ENCODE measurements at regions not wholly inside any gene's neighbourhood (a gene's known extent, or its start where the extent isn't known, plus 50 kb on each side); places are given as distances from the start of the nearest gene placed in this dataset.
A peak's percentile ranks its signal among the peaks of the same experiment; 100 is the strongest.

DNA sequence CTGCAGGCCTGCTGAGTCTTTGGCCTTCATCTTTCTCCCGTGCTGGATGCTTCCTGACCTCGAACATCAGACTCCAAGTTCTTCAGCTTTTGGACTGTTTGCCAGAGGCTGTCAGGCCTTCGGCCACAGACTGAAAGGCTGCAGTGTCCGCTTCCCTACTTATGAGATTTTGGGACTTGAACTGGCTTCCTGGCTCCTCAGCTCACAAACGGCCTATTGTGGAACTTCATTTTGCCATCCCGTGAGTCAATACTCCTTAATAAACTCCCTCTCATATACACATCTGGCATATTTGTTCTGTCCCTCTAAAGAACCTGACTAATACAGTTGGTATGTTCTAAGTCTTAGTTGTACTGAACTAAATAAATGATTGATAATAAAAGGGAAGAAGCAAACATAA, 702.8 kb upstream of the LINC00305 start:
- ATAC-seq = no peak

DNA sequence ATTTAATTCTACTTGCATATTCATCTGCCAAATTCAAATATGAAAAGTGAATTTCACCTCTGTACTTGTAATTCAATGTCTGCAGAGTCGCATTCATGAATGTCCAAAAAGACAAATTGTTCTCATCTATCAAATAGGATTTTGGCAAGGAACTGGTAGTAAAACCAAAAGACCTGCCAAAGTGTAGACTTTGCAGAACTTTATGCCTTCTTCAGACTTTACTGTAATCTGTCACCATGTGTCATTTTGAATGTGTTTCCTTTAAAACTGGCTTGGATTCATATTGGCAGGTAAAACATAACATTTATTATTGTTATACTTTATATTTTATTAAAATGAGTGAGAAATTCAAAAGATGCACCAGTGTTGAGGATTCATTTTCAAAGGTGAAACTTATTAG, 701.9 kb upstream of the LINC00305 start:
- TF ChIP-seq ISL1 (CRISPR knock-in tag; IDR thresholded peaks at IDR 0.05) = peak; percentile 35; the same call in 1 of the 2 replicates
- TF ChIP-seq, protein P1, sequence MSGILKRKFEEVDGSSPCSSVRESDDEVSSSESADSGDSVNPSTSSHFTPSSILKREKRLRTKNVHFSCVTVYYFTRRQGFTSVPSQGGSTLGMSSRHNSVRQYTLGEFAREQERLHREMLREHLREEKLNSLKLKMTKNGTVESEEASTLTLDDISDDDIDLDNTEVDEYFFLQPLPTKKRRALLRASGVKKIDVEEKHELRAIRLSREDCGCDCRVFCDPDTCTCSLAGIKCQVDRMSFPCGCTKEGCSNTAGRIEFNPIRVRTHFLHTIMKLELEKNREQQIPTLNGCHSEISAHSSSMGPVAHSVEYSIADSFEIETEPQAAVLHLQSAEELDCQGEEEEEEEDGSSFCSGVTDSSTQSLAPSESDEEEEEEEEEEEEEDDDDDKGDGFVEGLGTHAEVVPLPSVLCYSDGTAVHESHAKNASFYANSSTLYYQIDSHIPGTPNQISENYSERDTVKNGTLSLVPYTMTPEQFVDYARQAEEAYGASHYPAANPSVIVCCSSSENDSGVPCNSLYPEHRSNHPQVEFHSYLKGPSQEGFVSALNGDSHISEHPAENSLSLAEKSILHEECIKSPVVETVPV (CRISPR knock-in tag; IDR thresholded peaks at IDR 0.05) = no peak
- ATAC-seq = no peak

More for the DNA sequence above, 702.8 kb upstream of the LINC00305 start:
- TF ChIP-seq ISL1 (CRISPR knock-in tag; IDR thresholded peaks at IDR 0.05) (no peak), OSR1 (CRISPR knock-in tag; IDR thresholded peaks at IDR 0.05) (no peak), ZFP30 (CRISPR knock-in tag; IDR thresholded peaks at IDR 0.05) (no peak), CSDC2 (CRISPR knock-in tag; IDR thresholded peaks at IDR 0.05) (no peak), ZFP3 (CRISPR knock-in tag; IDR thresholded peaks at IDR 0.05) (no peak), GLIS3 (CRISPR knock-in tag; IDR thresholded peaks at IDR 0.05) (no peak), ZNF70 (CRISPR knock-in tag; IDR thresholded peaks at IDR 0.05) (no peak), ARNTL (CRISPR knock-in tag; IDR thresholded peaks at IDR 0.05; ENCODE audit: borderline replicate concordance, low read depth) (no peak), ZNF565 (CRISPR knock-in tag; conservative IDR thresholded peaks at IDR 0.05; ENCODE audit: low read depth) (no peak), ZNF8 (CRISPR knock-in tag; IDR thresholded peaks at IDR 0.05) (no peak)
- TF ChIP-seq, protein P2, sequence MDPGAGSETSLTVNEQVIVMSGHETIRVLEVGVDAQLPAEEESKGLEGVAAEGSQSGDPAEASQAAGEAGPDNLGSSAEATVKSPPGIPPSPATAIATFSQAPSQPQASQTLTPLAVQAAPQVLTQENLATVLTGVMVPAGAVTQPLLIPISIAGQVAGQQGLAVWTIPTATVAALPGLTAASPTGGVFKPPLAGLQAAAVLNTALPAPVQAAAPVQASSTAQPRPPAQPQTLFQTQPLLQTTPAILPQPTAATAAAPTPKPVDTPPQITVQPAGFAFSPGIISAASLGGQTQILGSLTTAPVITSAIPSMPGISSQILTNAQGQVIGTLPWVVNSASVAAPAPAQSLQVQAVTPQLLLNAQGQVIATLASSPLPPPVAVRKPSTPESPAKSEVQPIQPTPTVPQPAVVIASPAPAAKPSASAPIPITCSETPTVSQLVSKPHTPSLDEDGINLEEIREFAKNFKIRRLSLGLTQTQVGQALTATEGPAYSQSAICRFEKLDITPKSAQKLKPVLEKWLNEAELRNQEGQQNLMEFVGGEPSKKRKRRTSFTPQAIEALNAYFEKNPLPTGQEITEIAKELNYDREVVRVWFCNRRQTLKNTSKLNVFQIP (CRISPR knock-in tag; IDR thresholded peaks at IDR 0.05; ENCODE audit: borderline replicate concordance, low read depth) = no peak
- TF ChIP-seq, protein P3, sequence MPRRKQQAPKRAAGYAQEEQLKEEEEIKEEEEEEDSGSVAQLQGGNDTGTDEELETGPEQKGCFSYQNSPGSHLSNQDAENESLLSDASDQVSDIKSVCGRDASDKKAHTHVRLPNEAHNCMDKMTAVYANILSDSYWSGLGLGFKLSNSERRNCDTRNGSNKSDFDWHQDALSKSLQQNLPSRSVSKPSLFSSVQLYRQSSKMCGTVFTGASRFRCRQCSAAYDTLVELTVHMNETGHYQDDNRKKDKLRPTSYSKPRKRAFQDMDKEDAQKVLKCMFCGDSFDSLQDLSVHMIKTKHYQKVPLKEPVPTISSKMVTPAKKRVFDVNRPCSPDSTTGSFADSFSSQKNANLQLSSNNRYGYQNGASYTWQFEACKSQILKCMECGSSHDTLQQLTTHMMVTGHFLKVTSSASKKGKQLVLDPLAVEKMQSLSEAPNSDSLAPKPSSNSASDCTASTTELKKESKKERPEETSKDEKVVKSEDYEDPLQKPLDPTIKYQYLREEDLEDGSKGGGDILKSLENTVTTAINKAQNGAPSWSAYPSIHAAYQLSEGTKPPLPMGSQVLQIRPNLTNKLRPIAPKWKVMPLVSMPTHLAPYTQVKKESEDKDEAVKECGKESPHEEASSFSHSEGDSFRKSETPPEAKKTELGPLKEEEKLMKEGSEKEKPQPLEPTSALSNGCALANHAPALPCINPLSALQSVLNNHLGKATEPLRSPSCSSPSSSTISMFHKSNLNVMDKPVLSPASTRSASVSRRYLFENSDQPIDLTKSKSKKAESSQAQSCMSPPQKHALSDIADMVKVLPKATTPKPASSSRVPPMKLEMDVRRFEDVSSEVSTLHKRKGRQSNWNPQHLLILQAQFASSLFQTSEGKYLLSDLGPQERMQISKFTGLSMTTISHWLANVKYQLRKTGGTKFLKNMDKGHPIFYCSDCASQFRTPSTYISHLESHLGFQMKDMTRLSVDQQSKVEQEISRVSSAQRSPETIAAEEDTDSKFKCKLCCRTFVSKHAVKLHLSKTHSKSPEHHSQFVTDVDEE (CRISPR knock-in tag; IDR thresholded peaks at IDR 0.05) = no peak
- TF ChIP-seq, protein P4, sequence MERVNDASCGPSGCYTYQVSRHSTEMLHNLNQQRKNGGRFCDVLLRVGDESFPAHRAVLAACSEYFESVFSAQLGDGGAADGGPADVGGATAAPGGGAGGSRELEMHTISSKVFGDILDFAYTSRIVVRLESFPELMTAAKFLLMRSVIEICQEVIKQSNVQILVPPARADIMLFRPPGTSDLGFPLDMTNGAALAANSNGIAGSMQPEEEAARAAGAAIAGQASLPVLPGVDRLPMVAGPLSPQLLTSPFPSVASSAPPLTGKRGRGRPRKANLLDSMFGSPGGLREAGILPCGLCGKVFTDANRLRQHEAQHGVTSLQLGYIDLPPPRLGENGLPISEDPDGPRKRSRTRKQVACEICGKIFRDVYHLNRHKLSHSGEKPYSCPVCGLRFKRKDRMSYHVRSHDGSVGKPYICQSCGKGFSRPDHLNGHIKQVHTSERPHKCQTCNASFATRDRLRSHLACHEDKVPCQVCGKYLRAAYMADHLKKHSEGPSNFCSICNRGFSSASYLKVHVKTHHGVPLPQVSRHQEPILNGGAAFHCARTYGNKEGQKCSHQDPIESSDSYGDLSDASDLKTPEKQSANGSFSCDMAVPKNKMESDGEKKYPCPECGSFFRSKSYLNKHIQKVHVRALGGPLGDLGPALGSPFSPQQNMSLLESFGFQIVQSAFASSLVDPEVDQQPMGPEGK (CRISPR knock-in tag; IDR thresholded peaks at IDR 0.05; ENCODE audit: borderline replicate concordance) = no peak

DNA sequence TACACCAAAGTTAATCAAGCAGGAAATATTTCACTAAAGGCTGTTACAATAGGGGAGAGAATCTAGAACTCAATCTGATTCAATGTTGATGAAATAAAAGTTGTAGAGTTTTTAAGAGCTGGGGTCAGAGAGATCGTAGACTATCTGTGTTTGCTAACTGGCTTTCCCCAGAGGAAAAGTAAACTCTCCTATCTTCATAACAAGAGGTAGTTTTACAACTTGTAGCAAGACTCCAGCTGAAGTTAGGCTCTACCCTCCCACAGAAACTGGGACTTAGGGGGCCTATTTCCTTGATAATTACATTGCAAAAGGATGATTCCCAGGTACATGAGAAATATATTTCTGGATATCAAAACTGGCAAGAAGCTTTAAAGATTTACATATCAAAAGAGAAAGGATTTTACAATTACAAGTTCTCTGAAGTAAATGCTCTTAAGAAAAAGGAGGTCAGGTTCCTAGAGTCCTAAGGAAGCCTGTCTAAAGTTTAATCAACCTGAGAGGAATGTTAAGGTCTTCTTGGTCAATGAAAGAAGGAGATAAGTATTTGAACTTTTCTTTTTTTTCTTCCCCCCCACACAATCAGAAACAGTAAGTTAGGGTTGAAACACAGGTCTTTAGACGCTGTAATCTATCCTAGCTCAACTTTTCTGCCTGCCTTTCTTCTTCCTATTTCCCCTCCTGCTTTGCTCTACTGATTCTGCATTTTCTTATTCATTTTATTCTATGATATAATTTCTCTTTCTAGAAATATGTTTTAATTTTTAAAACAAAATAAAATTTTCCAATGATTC, 692.2 kb upstream of the LINC00305 start:
- TF ChIP-seq SNAI2 (CRISPR knock-in tag; IDR thresholded peaks at IDR 0.05) (no peak), ZNF565 (CRISPR knock-in tag; conservative IDR thresholded peaks at IDR 0.05; ENCODE audit: low read depth) (no peak), ZNF8 (CRISPR knock-in tag; IDR thresholded peaks at IDR 0.05) (no peak), OSR1 (CRISPR knock-in tag; IDR thresholded peaks at IDR 0.05) (no peak), ISL1 (CRISPR knock-in tag; IDR thresholded peaks at IDR 0.05) (no peak), CSDC2 (CRISPR knock-in tag; IDR thresholded peaks at IDR 0.05) (no peak), ZFP30 (CRISPR knock-in tag; IDR thresholded peaks at IDR 0.05) (no peak), ZC3H10 (CRISPR knock-in tag; IDR thresholded peaks at IDR 0.05) (no peak), GLIS3 (CRISPR knock-in tag; IDR thresholded peaks at IDR 0.05) (no peak), PPARA (CRISPR knock-in tag; IDR thresholded peaks at IDR 0.05; ENCODE audit: borderline replicate concordance) (no peak), BACH2 (CRISPR knock-in tag; IDR thresholded peaks at IDR 0.05; ENCODE audit: borderline replicate concordance) (no peak)
- TF ChIP-seq, protein P4 (CRISPR knock-in tag; IDR thresholded peaks at IDR 0.05; ENCODE audit: borderline replicate concordance) = no peak
- TF ChIP-seq, protein P3 (CRISPR knock-in tag; IDR thresholded peaks at IDR 0.05) = no peak
- TF ChIP-seq, protein P2 (CRISPR knock-in tag; IDR thresholded peaks at IDR 0.05; ENCODE audit: borderline replicate concordance, low read depth) = no peak
- ATAC-seq = no peak
